Caco-2 (cell line): ENCODE measurements at regions not wholly inside any gene's neighbourhood (a gene's known extent, or its start where the extent isn't known, plus 50 kb on each side); places are given as distances from the start of the nearest gene placed in this dataset.

Source experiments
- BruUV-seq: library from RNA; stranded (reverse); fragments of 400-500 nt; replicated peaks from 2 replicates; lab custom pipeline; 2021; lab: Mats Ljungman, UMichigan
- CTCF ChIA-PET: fragments of 300-600 bp; sonication (Branson Sonifier 250); formaldehyde crosslinking; loops from one replicate; lab custom pipeline; 2022; ENCODE audit warnings: antibody characterized with exemption; lab: Charles Lee
- POLR2A ChIA-PET: fragments of 300-600 bp; sonication (Branson Sonifier 250); formaldehyde crosslinking; loops from one replicate; lab custom pipeline; 2022; ENCODE audit warnings: antibody characterized with exemption; lab: Charles Lee
- DNase-seq, 2 experiments: peaks; one replicate each; pipeline versions ENCODE4 v3.0.0 to v3.0.0-alpha.2; 2020 to 2022
- H3K27me3 ChIP-seq: replicated peaks from 2 replicates; pipeline ENCODE4 v1.6.0; 2011; ENCODE audit warnings: low read length; ENCODE audit not compliant: control insufficient read depth, insufficient read depth
- H3K36me3 ChIP-seq: 2 replicates; pipeline ENCODE4 v1.5.1; 2011; ENCODE audit warnings: low read length; ENCODE audit not compliant: control insufficient read depth, insufficient read depth
- H3K4me1 ChIP-seq: fragments of 250-450 bp; sonication (Bioruptor Pico); 2 replicates; pipeline ENCODE4 v1.5.1; 2020; ENCODE audit warnings: mild to moderate bottlenecking
- H3K4me3 ChIP-seq: 2 replicates; pipeline ENCODE4 v1.5.1; 2011; ENCODE audit warnings: low read depth, mild to moderate bottlenecking, control low read depth, low read length
- H3K9me3 ChIP-seq: fragments of 250-450 bp; sonication (Bioruptor Pico); 2 replicates; pipeline ENCODE4 v1.5.1; 2020; ENCODE audit warnings: mild to moderate bottlenecking, moderate library complexity
- H3K27ac Mint-ChIP-seq: one replicate; pipeline ENCODE4 v1.8.0; 2022; ENCODE audit warnings: mixed read lengths; ENCODE audit not compliant: unreplicated experiment
- H3K27me3 Mint-ChIP-seq: one replicate; pipeline ENCODE4 v1.8.0; 2022; ENCODE audit warnings: mixed read lengths; ENCODE audit not compliant: insufficient read depth, unreplicated experiment
- H3K36me3 Mint-ChIP-seq: one replicate; pipeline ENCODE4 v1.8.0; 2022; ENCODE audit warnings: mild to moderate bottlenecking, mixed read lengths; ENCODE audit not compliant: insufficient read depth, unreplicated experiment
- H3K4me1 Mint-ChIP-seq: one replicate; pipeline ENCODE4 v1.8.0; 2022; ENCODE audit warnings: low read depth, mixed read lengths; ENCODE audit not compliant: unreplicated experiment
- H3K4me3 Mint-ChIP-seq: one replicate; pipeline ENCODE4 v1.8.0; 2022; ENCODE audit warnings: mild to moderate bottlenecking, moderate library complexity, mixed read lengths; ENCODE audit not compliant: unreplicated experiment
- H3K9me3 Mint-ChIP-seq: one replicate; pipeline ENCODE4 v1.8.0; 2022; ENCODE audit warnings: mixed read lengths; ENCODE audit not compliant: unreplicated experiment
- intact Hi-C: fragments of 100-400 bp; cut with micrococcal nuclease; formaldehyde crosslinking; loops from one replicate; pipeline ENCODE4 v1.10.0; 2022; ENCODE audit not compliant: unreplicated experiment
- TF ChIP-seq, protein P1 (sequence below), 2 experiments: fragments of 200-600 bp in 1 of 2; IDR thresholded peaks; 1 replicate in 1 of 2; 2 replicates in 1 of 2; pipeline versions ENCODE4 v1.5.1 to v1.8.0; 2011 to 2022; ENCODE audit warnings: antibody characterized with exemption in 1 of 2, control low read depth in 1 of 2, inconsistent platforms in 1 of 2, low read depth in 1 of 2, low read length in 1 of 2, mild to moderate bottlenecking in 1 of 2, moderate library complexity in 1 of 2; ENCODE audit not compliant: insufficient read depth in 1 of 2, severe bottlenecking in 1 of 2, unreplicated experiment in 1 of 2

- DNase-seq: no peak
- Histone ChIP-seq H3K4me1 (no peaks in the 10 kb centered on the region), H3K4me3 (no peak overlapping the region), H3K36me3 (no peaks in the 10 kb centered on the region), H3K27me3 (no peaks in the 10 kb centered on the region), H3K9me3 (no peaks in the 10 kb centered on the region)
- TF ChIP-seq, protein P1, sequence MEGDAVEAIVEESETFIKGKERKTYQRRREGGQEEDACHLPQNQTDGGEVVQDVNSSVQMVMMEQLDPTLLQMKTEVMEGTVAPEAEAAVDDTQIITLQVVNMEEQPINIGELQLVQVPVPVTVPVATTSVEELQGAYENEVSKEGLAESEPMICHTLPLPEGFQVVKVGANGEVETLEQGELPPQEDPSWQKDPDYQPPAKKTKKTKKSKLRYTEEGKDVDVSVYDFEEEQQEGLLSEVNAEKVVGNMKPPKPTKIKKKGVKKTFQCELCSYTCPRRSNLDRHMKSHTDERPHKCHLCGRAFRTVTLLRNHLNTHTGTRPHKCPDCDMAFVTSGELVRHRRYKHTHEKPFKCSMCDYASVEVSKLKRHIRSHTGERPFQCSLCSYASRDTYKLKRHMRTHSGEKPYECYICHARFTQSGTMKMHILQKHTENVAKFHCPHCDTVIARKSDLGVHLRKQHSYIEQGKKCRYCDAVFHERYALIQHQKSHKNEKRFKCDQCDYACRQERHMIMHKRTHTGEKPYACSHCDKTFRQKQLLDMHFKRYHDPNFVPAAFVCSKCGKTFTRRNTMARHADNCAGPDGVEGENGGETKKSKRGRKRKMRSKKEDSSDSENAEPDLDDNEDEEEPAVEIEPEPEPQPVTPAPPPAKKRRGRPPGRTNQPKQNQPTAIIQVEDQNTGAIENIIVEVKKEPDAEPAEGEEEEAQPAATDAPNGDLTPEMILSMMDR (IDR thresholded peaks at IDR 0.05; ENCODE audit: insufficient read depth in 1 of 2, low read depth in 1 of 2, low read length in 1 of 2, severe bottlenecking in 1 of 2, unreplicated experiment in 1 of 2): no peak
- H3K27ac Mint-ChIP-seq: no peak overlapping the region
- H3K4me3 Mint-ChIP-seq: no peak overlapping the region
- peaks cover 2% of the 10 kb centered on the region for H3K27me3 Mint-ChIP-seq
- intact Hi-C loops: no loop called here
- no TSS peak for BruUV-seq
- H3K9me3 Mint-ChIP-seq: no peaks in the 10 kb centered on the region
- H3K36me3 Mint-ChIP-seq: no peaks in the 10 kb centered on the region
- no peaks in the 10 kb centered on the region for H3K4me1 Mint-ChIP-seq
- POLR2A ChIA-PET: no interaction called here
- CTCF ChIA-PET: no interaction called here
Observed at GRCh38 chr7:46357851-46358250, 436.8 kb upstream of the IGFBP3 start.

GRCh38 chr7:46357290-46357689, 436.2 kb upstream of the IGFBP3 start:
- intact Hi-C loops: no loop called here
- Histone ChIP-seq H3K27me3 (no peaks in the 10 kb centered on the region), H3K4me3 (no peak overlapping the region), H3K9me3 (no peaks in the 10 kb centered on the region), H3K36me3 (no peaks in the 10 kb centered on the region), H3K4me1 (no peaks in the 10 kb centered on the region)
- Mint-ChIP-seq H3K4me1 (no peaks in the 10 kb centered on the region), H3K27ac (no peak overlapping the region), H3K4me3 (no peak overlapping the region), H3K9me3 (no peaks in the 10 kb centered on the region), H3K27me3 (peaks cover 2% of the 10 kb centered on the region), H3K36me3 (no peaks in the 10 kb centered on the region)
- DNase-seq: no peak
- ChIA-PET POLR2A (no interaction called here), CTCF (no interaction called here)
- TF ChIP-seq, protein P1 (IDR thresholded peaks at IDR 0.05; ENCODE audit: insufficient read depth in 1 of 2, low read depth in 1 of 2, low read length in 1 of 2, severe bottlenecking in 1 of 2, unreplicated experiment in 1 of 2): no peak
- no TSS peak for BruUV-seq

DNA sequence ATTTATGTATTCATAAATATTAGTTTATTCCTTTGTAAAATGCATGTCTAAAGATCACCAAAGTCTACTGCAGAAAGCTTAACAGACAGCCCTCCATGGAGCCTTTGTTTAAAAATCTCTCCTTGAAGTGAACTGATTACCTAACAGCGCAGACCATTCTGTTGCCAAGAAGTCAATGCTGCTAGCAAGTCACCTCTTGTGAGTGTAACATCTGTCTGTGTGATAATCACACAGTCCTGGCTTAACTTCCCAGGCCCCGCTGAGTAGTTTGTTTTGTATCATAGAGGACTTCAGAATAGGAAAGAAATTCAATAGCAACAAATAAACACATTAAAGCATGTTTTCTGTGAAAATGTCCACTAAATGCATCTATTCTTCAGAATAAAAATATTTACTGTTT, 435.3 kb upstream of the IGFBP3 start:
- H3K4me3 ChIP-seq: no peak overlapping the region
- POLR2A ChIA-PET: no interaction called here
- Mint-ChIP-seq H3K4me1 (no peaks in the 10 kb centered on the region), H3K27ac (no peak overlapping the region), H3K27me3 (peaks cover 2% of the 10 kb centered on the region), H3K9me3 (no peaks in the 10 kb centered on the region), H3K4me3 (no peak overlapping the region), H3K36me3 (no peaks in the 10 kb centered on the region)
- H3K27me3 ChIP-seq: no peaks in the 10 kb centered on the region
- BruUV-seq: no TSS peak
- no peaks in the 10 kb centered on the region for H3K36me3 ChIP-seq
- intact Hi-C loops: no loop called here
- DNase-seq: no peak
- H3K4me1 ChIP-seq: no peaks in the 10 kb centered on the region
- CTCF ChIA-PET: no interaction called here
- TF ChIP-seq, protein P1 (IDR thresholded peaks at IDR 0.05; ENCODE audit: insufficient read depth in 1 of 2, low read depth in 1 of 2, low read length in 1 of 2, severe bottlenecking in 1 of 2, unreplicated experiment in 1 of 2): no peak
- no peaks in the 10 kb centered on the region for H3K9me3 ChIP-seq
